Right cardiac atrium (tissue), 5 donors: ENCODE measurements at regions not wholly inside any gene's neighbourhood (a gene's known extent, or its start where the extent isn't known, plus 50 kb on each side); places are given as distances from the start of the nearest gene placed in this dataset.

Experiments
- ATAC-seq, 2 donors: fragments of 200-7000 bp; cut with Tn5 transposase; one replicate each; pipeline versions ENCODE4 v1.8.0 to v1.9.1; 2020; ENCODE audit warnings: moderate library complexity in 2 of 2, mild to moderate bottlenecking in 1 of 2
- DNase-seq, 3 donors: peaks; one replicate each; pipeline ENCODE4 v3.0.0-alpha.2; 2020
- H3K27ac ChIP-seq: one replicate; pipeline ENCODE4 v1.5.1; 2013; ENCODE audit warnings: mild to moderate bottlenecking, low read length, control low read depth, moderate library complexity
- H3K27me3 ChIP-seq: one replicate; pipeline ENCODE4 v1.6.1; 2013; ENCODE audit not compliant: control insufficient read depth, insufficient read depth
- H3K4me1 ChIP-seq: one replicate; pipeline ENCODE4 v1.6.1; 2013; ENCODE audit warnings: low read length; ENCODE audit not compliant: control insufficient read depth, insufficient read depth
- H3K4me3 ChIP-seq: one replicate; pipeline ENCODE4 v1.5.1; 2013; ENCODE audit warnings: low read length, control low read depth
- H3K9me3 ChIP-seq: one replicate; pipeline ENCODE4 v1.6.1; 2013; ENCODE audit warnings: low read length; ENCODE audit not compliant: control insufficient read depth
- WGBS: extraction: QIAGEN DNeasy Blood & Tissue Kit; methylation state at CpG from one replicate; pipeline ENCODE4 v1.1.7; 2013; 5-methylcytosine and 5-hydroxymethylcytosine counted together
- intact Hi-C, 4 donors: fragments of 100-400 bp; cut with DNase I; formaldehyde crosslinking; loops; one replicate each; pipeline versions ENCODE4 v1.11.0 to v1.14.0; 2022 to 2023
- donor health status: healthy with polysubstance abuse.
- donor health status: DM: no; HTN: yes; CAD: no.
- donor health status: DM: no; HTN: no; CAD: no.
- donor health status: DM: no; HTN: yes; CAD: no; lungs with severe emphysema.
- donor health status: DM: yes; HTN: yes; CAD: no.

DNA sequence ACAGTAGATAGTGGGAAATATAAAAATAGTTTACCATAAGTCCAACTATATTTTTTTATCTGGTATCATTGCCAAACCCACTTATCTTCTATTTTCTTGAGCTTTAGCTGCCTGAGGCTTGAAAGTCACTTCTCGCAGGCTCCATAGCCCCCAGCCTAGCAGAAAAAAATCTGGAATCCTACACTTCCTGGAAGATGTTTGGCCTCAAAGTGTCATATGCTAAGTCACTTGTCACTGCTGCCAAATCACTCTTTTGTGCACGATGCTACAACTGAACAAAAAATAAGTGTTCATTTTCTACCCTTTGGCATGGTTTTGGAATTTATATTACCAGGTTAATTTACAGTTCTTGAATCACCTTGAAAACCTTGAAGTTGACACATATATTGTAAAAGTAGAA, 612.5 kb upstream of the ATXN8OS start:
- WGBS = 43% methylated on average over 2 of the region's 2 CpGs
- intact Hi-C loops = no loop called here
- ATAC-seq = no peak

GRCh38 chr13:69487576-69487975, 620.0 kb upstream of the ATXN8OS start:
- ATAC-seq (no peak), DNase-seq (no peak)
- Histone ChIP-seq H3K4me3 (no peak overlapping the region), H3K27me3 (no peaks in the 10 kb centered on the region), H3K4me1 (no peaks in the 10 kb centered on the region), H3K9me3 (no peaks in the 10 kb centered on the region), H3K27ac (no peak overlapping the region)
- intact Hi-C loops = no loop called here

More for the DNA sequence above, 612.5 kb upstream of the ATXN8OS start:
- H3K4me3 ChIP-seq = no peak overlapping the region
- no peak overlapping the region for H3K27ac ChIP-seq
- no peaks in the 10 kb centered on the region for H3K27me3 ChIP-seq
- H3K9me3 ChIP-seq = no peaks in the 10 kb centered on the region
- no peaks in the 10 kb centered on the region for H3K4me1 ChIP-seq
- no peak for DNase-seq

GRCh38 chr13:69485991-69486592, 621.5 kb upstream of the ATXN8OS start:
- 55% methylated on average over 4 of the region's 4 CpGs for WGBS
- no peak for ATAC-seq
- Histone ChIP-seq H3K4me1 (no peaks in the 10 kb centered on the region), H3K27ac (no peak overlapping the region), H3K27me3 (no peaks in the 10 kb centered on the region), H3K9me3 (no peaks in the 10 kb centered on the region), H3K4me3 (peak overlapping the region; percentile 20)
- DNase-seq = no peak
- intact Hi-C loops = no loop called here

GRCh38 chr13:69477451-69477850, 630.2 kb upstream of the ATXN8OS start:
- Histone ChIP-seq H3K9me3 (no peaks in the 10 kb centered on the region), H3K4me3 (no peak overlapping the region), H3K27me3 (no peaks in the 10 kb centered on the region), H3K4me1 (no peaks in the 10 kb centered on the region), H3K27ac (no peak overlapping the region)
- DNase-seq (no peak), ATAC-seq (no peak)
- intact Hi-C loops = no loop called here

GRCh38 chr13:69474011-69474685, 633.5 kb upstream of the ATXN8OS start:
- no peak for ATAC-seq
- 42% methylated on average over 2 of the region's 2 CpGs for WGBS
- intact Hi-C loops = no loop called here

GRCh38 chr13:69468624-69469023, 639.0 kb upstream of the ATXN8OS start:
- H3K27ac ChIP-seq = no peak overlapping the region
- DNase-seq (no peak), ATAC-seq (no peak)
- WGBS = 41% methylated on average over 2 of the region's 2 CpGs
- H3K4me1 ChIP-seq = no peaks in the 10 kb centered on the region
- intact Hi-C loops = no loop called here
- no peaks in the 10 kb centered on the region for H3K27me3 ChIP-seq
- H3K4me3 ChIP-seq = no peak overlapping the region
- H3K9me3 ChIP-seq = no peaks in the 10 kb centered on the region

More at GRCh38 chr13:69474011-69474685, 633.5 kb upstream of the ATXN8OS start:
- no peak for DNase-seq
- no peak overlapping the region for H3K27ac ChIP-seq
- no peaks in the 10 kb centered on the region for H3K9me3 ChIP-seq
- H3K4me1 ChIP-seq = no peaks in the 10 kb centered on the region
- H3K4me3 ChIP-seq = no peak overlapping the region
- no peaks in the 10 kb centered on the region for H3K27me3 ChIP-seq

- no peak overlapping the region for H3K27ac ChIP-seq
- ATAC-seq (no peak), DNase-seq (no peak)
- no peaks in the 10 kb centered on the region for H3K4me1 ChIP-seq
- intact Hi-C loops = no loop called here
- H3K4me3 ChIP-seq = no peak overlapping the region
- 40% methylated on average over 2 of the region's 2 CpGs for WGBS
- H3K27me3 ChIP-seq = no peaks in the 10 kb centered on the region
- H3K9me3 ChIP-seq = no peaks in the 10 kb centered on the region
Observed at GRCh38 chr13:69461397-69461796, 646.2 kb upstream of the ATXN8OS start.

DNA sequence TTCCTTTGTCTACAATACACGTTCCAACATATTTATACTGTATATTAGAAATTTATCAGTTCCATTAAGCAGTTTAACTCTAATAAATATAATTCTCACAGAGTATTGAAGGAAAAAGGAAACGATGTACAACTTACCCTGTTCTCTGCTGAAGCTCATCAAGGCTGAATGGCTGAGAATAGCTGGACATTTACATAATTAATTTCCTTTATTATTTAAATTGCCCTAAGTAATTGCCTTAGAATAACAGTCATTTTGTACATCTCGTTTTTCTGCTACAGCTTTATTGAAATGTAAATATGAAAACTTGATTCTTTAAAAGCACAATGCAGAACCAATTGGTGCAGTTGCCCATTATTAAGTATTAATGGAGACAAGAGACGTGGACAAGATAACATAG, 648.3 kb upstream of the ATXN8OS start:
- no peaks in the 10 kb centered on the region for H3K27me3 ChIP-seq
- no peaks in the 10 kb centered on the region for H3K4me1 ChIP-seq
- no peak for DNase-seq
- WGBS = 55% methylated on average over 4 of the region's 4 CpGs
- no peaks in the 10 kb centered on the region for H3K9me3 ChIP-seq
- intact Hi-C loops = no loop called here
- no peak overlapping the region for H3K27ac ChIP-seq
- no peak for ATAC-seq
- H3K4me3 ChIP-seq = no peak overlapping the region

DNA sequence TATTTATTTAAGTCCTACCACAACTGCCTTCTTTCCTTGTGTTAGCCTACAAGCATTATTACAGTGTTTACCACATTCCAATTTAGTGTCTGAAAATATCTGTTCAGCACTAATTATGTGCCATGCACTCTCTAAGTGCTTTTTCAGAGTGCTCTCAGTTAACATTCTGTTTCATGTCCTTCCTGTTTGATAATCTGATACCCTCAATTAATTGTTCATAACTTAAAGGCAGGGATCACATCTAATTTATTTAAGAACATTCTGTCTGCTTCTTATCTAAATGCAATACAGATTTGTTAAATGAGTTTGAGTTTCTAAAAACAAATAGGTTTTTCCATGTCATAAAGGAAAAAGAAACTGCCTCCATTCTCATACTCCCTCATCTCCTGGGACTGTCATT, 649.6 kb upstream of the ATXN8OS start:
- Histone ChIP-seq H3K27me3 (no peaks in the 10 kb centered on the region), H3K4me3 (no peak overlapping the region), H3K4me1 (no peaks in the 10 kb centered on the region), H3K9me3 (no peaks in the 10 kb centered on the region), H3K27ac (no peak overlapping the region)
- ATAC-seq (no peak), DNase-seq (no peak)
- intact Hi-C loops = no loop called here

- H3K27ac ChIP-seq = no peak overlapping the region
- H3K27me3 ChIP-seq = no peaks in the 10 kb centered on the region
- intact Hi-C loops = no loop called here
- ATAC-seq = no peak
- WGBS = 64% methylated on average over 1 of the region's 1 CpG
- no peak overlapping the region for H3K4me3 ChIP-seq
- H3K9me3 ChIP-seq = no peaks in the 10 kb centered on the region
- no peak for DNase-seq
- H3K4me1 ChIP-seq = no peaks in the 10 kb centered on the region
Observed at GRCh38 chr13:69450245-69450644, 657.4 kb upstream of the ATXN8OS start.

- ATAC-seq (no peak), DNase-seq (no peak)
- Histone ChIP-seq H3K9me3 (no peaks in the 10 kb centered on the region), H3K27ac (no peak overlapping the region), H3K27me3 (no peaks in the 10 kb centered on the region), H3K4me3 (no peak overlapping the region), H3K4me1 (no peaks in the 10 kb centered on the region)
- intact Hi-C loops = no loop called here
Observed at GRCh38 chr13:69425235-69425634, 682.4 kb upstream of the ATXN8OS start.

GRCh38 chr13:69423844-69424243, 683.8 kb upstream of the ATXN8OS start:
- H3K9me3 ChIP-seq = no peaks in the 10 kb centered on the region
- DNase-seq (no peak), ATAC-seq (no peak)
- no peaks in the 10 kb centered on the region for H3K4me1 ChIP-seq
- intact Hi-C loops = no loop called here
- WGBS = 58% methylated on average over 2 of the region's 2 CpGs
- no peak overlapping the region for H3K27ac ChIP-seq
- no peaks in the 10 kb centered on the region for H3K27me3 ChIP-seq
- H3K4me3 ChIP-seq = no peak overlapping the region
